ENCODE measurements at regions not wholly inside any gene's neighbourhood (a gene's known extent, or its start where the extent isn't known, plus 50 kb on each side); places are given as distances from the start of the nearest gene placed in this dataset.

GRCh38 chr9:71514344-71514975 is 253.9 kb downstream of the CEMIP2 start:
- TF ChIP-seq, protein P1, sequence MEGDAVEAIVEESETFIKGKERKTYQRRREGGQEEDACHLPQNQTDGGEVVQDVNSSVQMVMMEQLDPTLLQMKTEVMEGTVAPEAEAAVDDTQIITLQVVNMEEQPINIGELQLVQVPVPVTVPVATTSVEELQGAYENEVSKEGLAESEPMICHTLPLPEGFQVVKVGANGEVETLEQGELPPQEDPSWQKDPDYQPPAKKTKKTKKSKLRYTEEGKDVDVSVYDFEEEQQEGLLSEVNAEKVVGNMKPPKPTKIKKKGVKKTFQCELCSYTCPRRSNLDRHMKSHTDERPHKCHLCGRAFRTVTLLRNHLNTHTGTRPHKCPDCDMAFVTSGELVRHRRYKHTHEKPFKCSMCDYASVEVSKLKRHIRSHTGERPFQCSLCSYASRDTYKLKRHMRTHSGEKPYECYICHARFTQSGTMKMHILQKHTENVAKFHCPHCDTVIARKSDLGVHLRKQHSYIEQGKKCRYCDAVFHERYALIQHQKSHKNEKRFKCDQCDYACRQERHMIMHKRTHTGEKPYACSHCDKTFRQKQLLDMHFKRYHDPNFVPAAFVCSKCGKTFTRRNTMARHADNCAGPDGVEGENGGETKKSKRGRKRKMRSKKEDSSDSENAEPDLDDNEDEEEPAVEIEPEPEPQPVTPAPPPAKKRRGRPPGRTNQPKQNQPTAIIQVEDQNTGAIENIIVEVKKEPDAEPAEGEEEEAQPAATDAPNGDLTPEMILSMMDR (IDR thresholded peaks at IDR 0.05): no peak
- TF ChIP-seq EP300 (IDR thresholded peaks at IDR 0.05): no peak

Data from tibial nerve (tissue), 4 donors.